HFFc6 (cell line): ENCODE measurements at regions not wholly inside any gene's neighbourhood (a gene's known extent, or its start where the extent isn't known, plus 50 kb on each side); places are given as distances from the start of the nearest gene placed in this dataset.

Experiments used
- DNase-seq: peaks from one replicate; pipeline ENCODE4 v3.0.0-alpha.2; 2018
- H3K27ac Mint-ChIP-seq: 2 replicates; pipeline ENCODE4 v1.8.0; 2020; ENCODE audit warnings: mild to moderate bottlenecking, mixed read lengths
- H3K27me3 Mint-ChIP-seq: 2 replicates; pipeline ENCODE4 v1.8.0; 2021; ENCODE audit warnings: mild to moderate bottlenecking, moderate library complexity, mixed read lengths; ENCODE audit not compliant: insufficient read depth
- H3K36me3 Mint-ChIP-seq: 2 replicates; pipeline ENCODE4 v1.8.0; 2021; ENCODE audit warnings: low read depth, mixed read lengths
- H3K4me1 Mint-ChIP-seq: 2 replicates; pipeline ENCODE4 v1.8.0; 2020; ENCODE audit warnings: low read depth, mixed read lengths
- H3K4me3 Mint-ChIP-seq: 2 replicates; pipeline ENCODE4 v1.8.0; 2020; ENCODE audit warnings: mild to moderate bottlenecking, moderate library complexity, mixed read lengths
- H3K9me3 Mint-ChIP-seq: 2 replicates; pipeline ENCODE4 v1.8.0; 2020; ENCODE audit warnings: mild to moderate bottlenecking, mixed read lengths
- CTCF ChIP-seq: fragments of 200-600 bp; sonication (generic); IDR thresholded peaks from 2 replicates; pipeline ENCODE4 v1.5.0; 2021; ENCODE audit warnings: antibody characterized with exemption, mild to moderate bottlenecking

- Mint-ChIP-seq H3K27ac (no peak overlapping the region), H3K4me3 (no peak overlapping the region), H3K36me3 (no peaks in the 10 kb centered on the region), H3K4me1 (peaks cover 9% of the 10 kb centered on the region; the same call in 1 of the 2 replicates), H3K27me3 (peaks cover 5% of the 10 kb centered on the region), H3K9me3 (peaks cover 6% of the 10 kb centered on the region)
- peak; percentile 20 for DNase-seq
- TF ChIP-seq CTCF, result no peak
Observed at GRCh38 chr13:109955598-109955997, 169.2 kb upstream of the IRS2 start.

GRCh38 chr13:109954441-109954840 is 168.1 kb upstream of the IRS2 start:
- TF ChIP-seq CTCF, result no peak
- Mint-ChIP-seq H3K4me1 (peaks cover 14% of the 10 kb centered on the region; the same call in 1 of the 2 replicates), H3K4me3 (no peak overlapping the region), H3K9me3 (peaks cover 6% of the 10 kb centered on the region), H3K27ac (no peak overlapping the region), H3K36me3 (no peaks in the 10 kb centered on the region), H3K27me3 (peaks cover 5% of the 10 kb centered on the region)
- no peak for DNase-seq

DNA sequence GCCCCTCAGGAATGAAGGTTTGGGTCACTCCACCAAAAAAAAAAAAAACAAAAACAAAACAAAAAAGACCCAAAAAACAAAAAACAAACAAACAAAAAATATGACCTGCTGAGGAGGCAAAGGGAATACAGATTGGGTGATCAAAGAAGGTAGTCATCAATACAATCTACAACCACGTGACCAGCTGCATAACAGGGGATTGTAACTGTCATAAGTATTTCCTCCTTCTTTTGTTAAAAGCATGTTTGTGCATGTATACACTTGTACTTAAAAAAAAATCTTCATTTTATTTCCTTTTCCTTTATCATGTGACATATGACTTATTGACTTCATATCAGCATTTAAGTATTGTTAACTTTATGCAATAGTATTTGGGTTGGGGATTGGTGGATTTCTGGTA is 165.1 kb upstream of the IRS2 start:
- H3K4me1 Mint-ChIP-seq, result peaks cover 21% of the 10 kb centered on the region; the same call in 1 of the 2 replicates
- no peaks in the 10 kb centered on the region; the same call in 1 of the 2 replicates for H3K36me3 Mint-ChIP-seq
- DNase-seq, result no peak
- TF ChIP-seq CTCF, result no peak
- no peaks in the 10 kb centered on the region for H3K9me3 Mint-ChIP-seq
- H3K4me3 Mint-ChIP-seq, result no peak overlapping the region
- H3K27ac Mint-ChIP-seq, result no peak overlapping the region
- H3K27me3 Mint-ChIP-seq, result peaks cover 3% of the 10 kb centered on the region

DNA sequence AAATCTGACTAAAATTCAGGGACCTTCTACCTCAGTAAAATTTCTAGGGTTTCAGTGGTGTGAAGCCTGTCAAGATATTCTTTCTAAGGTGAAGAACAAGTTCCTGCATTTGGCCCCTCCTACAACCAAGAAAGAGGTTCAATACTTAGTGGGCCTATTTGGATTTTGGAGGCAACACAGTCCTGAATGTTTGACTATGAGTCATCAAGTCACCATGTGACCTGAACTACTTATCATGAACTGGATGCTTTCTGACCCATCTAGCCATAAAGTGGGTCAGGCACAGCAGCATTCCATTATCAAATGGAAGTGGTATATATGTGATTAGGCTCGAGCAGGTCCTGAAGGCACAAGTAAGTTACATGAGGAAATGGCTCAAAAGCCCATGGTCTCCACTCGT is 163.0 kb upstream of the IRS2 start:
- DNase-seq, result no peak
- no peak for TF ChIP-seq CTCF
- Mint-ChIP-seq H3K27ac (no peak overlapping the region), H3K27me3 (no peaks in the 10 kb centered on the region; the same call in 1 of the 2 replicates), H3K36me3 (peaks cover 8% of the 10 kb centered on the region), H3K9me3 (peaks cover 10% of the 10 kb centered on the region), H3K4me1 (peaks cover 26% of the 10 kb centered on the region), H3K4me3 (no peak overlapping the region)

DNA sequence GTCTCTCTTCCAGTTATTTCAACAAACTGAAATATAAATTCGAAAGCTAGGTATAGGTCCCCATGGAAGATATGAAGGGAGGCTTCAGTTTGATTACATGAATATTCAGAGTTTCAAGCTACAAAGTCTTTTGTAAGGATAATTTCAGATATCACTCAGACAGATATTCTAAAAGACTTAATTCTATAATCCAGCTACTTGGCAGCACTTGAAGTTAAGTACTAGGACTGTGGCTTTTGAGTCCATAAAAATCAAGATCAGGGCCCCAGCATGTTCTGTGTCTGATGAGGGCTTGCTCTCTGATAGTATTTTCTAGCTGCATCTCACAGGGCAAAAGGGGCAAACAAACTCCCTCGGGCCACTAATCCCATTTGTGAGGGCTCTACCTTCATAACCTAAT is 160.6 kb upstream of the IRS2 start:
- H3K27me3 Mint-ChIP-seq, result no peaks in the 10 kb centered on the region; the same call in 1 of the 2 replicates
- TF ChIP-seq CTCF, result no peak
- DNase-seq, result no peak

More for the DNA sequence above, 160.6 kb upstream of the IRS2 start:
- H3K4me1 Mint-ChIP-seq, result peaks cover 26% of the 10 kb centered on the region
- peaks cover 21% of the 10 kb centered on the region for H3K9me3 Mint-ChIP-seq
- no peak overlapping the region for H3K4me3 Mint-ChIP-seq
- no peak overlapping the region for H3K27ac Mint-ChIP-seq
- peaks cover 8% of the 10 kb centered on the region for H3K36me3 Mint-ChIP-seq
